ENCODE measurements at regions not wholly inside any gene's neighbourhood (a gene's known extent, or its start where the extent isn't known, plus 50 kb on each side); places are given as distances from the start of the nearest gene placed in this dataset.
"Not testable (repeated sequence)": the region's sequence is repeated elsewhere in the genome, so short reads cannot be mapped to it uniquely, and the experiment has no call there.

DNA sequence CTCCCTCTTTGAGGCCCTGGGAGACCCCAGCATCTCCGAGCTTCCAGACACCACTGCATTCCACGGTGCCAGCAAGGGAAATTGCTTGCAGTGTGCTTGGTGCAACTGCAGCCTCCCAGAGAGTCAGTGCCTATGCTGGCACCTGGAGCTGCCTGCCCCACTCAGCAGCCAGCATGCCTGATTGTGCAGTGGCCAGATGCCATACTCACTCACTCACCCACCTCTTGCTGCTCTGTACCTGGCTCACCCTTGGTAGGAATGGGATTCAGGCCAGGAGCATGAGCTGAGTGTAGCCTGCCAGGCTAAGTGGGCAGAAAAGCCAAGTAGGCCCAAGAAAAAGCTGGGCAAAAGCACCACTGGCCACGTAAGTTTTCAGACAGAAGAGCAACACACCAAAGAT is 651.4 kb downstream of the GABRG1 start:
- H3K4me3 ChIP-seq (ENCODE audit: low read length) = no peak overlapping the region
- no peaks in the 10 kb centered on the region for H3K9me3 ChIP-seq (ENCODE audit: low read length)
- H2AFZ ChIP-seq (ENCODE audit: low read length) = no peak overlapping the region
- no peak overlapping the region for H3K4me2 ChIP-seq (ENCODE audit: low read length)
- H3K27me3 ChIP-seq (ENCODE audit: low read length) = no peaks in the 10 kb centered on the region
- H3K9me2 ChIP-seq (replicated peaks; ENCODE audit: low read length) = no peaks in the 10 kb centered on the region
- POLR2A ChIA-PET (ENCODE audit: unreplicated experiment) = no interaction called here
- no peaks in the 10 kb centered on the region for H3K79me2 ChIP-seq (ENCODE audit: low read length)
- H3F3A ChIP-seq (ENCODE audit: low read length, unreplicated experiment) = no peaks in the 10 kb centered on the region
- peak; percentile 14 for DNase-seq
- TF ChIP-seq CTCF (conservative IDR thresholded peaks at IDR 0.05; ENCODE audit: low read depth, low read length) (no peak), EZH2 (IDR thresholded peaks at IDR 0.05; ENCODE audit: low read length, unreplicated experiment) (no peak), EZH2phosphoT487 (IDR thresholded peaks at IDR 0.05; ENCODE audit: borderline replicate concordance, low read length) (no peak)
- H3K27ac ChIP-seq (ENCODE audit: low read length) = no peak overlapping the region
- no TSS peak for BruUV-seq (replicated peaks)
- H4K20me1 ChIP-seq (ENCODE audit: low read length) = no peaks in the 10 kb centered on the region
- H3K9ac ChIP-seq (ENCODE audit: low read length) = no peak overlapping the region
- CTCF ChIA-PET = no interaction called here
- no peak for ATAC-seq
- intact Hi-C loops (cut with micrococcal nuclease) = no loop called here
- H3K4me1 ChIP-seq (ENCODE audit: insufficient read depth, low read length) = no peaks in the 10 kb centered on the region
- no peaks in the 10 kb centered on the region for H3K36me3 ChIP-seq (ENCODE audit: low read depth, low read length)

- H3K27me3 ChIP-seq (ENCODE audit: low read length) = no peaks in the 10 kb centered on the region
- no peaks in the 10 kb centered on the region for H3K36me3 ChIP-seq (ENCODE audit: low read depth, low read length)
- no peaks in the 10 kb centered on the region for H3K79me2 ChIP-seq (ENCODE audit: low read length)
- no peak for TF ChIP-seq EZH2phosphoT487 (IDR thresholded peaks at IDR 0.05; ENCODE audit: borderline replicate concordance, low read length)
- TF ChIP-seq EZH2 (IDR thresholded peaks at IDR 0.05; ENCODE audit: low read length, unreplicated experiment) = no peak
- TF ChIP-seq CTCF (conservative IDR thresholded peaks at IDR 0.05; ENCODE audit: low read depth, low read length) = no peak
- no peak overlapping the region for H3K4me2 ChIP-seq (ENCODE audit: low read length)
- DNase-seq = no peak
- H3K4me1 ChIP-seq (ENCODE audit: insufficient read depth, low read length) = no peaks in the 10 kb centered on the region
- BruUV-seq (replicated peaks) = no TSS peak
- H3F3A ChIP-seq (ENCODE audit: low read length, unreplicated experiment) = no peaks in the 10 kb centered on the region
- no peaks in the 10 kb centered on the region for H3K9me2 ChIP-seq (replicated peaks; ENCODE audit: low read length)
- ChIA-PET POLR2A (ENCODE audit: unreplicated experiment) (no interaction called here), CTCF (no interaction called here)
- intact Hi-C loops (cut with micrococcal nuclease) = no loop called here
- no peaks in the 10 kb centered on the region for H3K9me3 ChIP-seq (ENCODE audit: low read length)
- H3K4me3 ChIP-seq (ENCODE audit: low read length) = no peak overlapping the region
- no peak for ATAC-seq
- no peaks in the 10 kb centered on the region for H4K20me1 ChIP-seq (ENCODE audit: low read length)
- H2AFZ ChIP-seq (ENCODE audit: low read length) = no peak overlapping the region
- H3K9ac ChIP-seq (ENCODE audit: low read length) = no peak overlapping the region
- no peak overlapping the region for H3K27ac ChIP-seq (ENCODE audit: low read length)
Observed at GRCh38 chr4:45471335-45471734, 652.5 kb downstream of the GABRG1 start.

DNA sequence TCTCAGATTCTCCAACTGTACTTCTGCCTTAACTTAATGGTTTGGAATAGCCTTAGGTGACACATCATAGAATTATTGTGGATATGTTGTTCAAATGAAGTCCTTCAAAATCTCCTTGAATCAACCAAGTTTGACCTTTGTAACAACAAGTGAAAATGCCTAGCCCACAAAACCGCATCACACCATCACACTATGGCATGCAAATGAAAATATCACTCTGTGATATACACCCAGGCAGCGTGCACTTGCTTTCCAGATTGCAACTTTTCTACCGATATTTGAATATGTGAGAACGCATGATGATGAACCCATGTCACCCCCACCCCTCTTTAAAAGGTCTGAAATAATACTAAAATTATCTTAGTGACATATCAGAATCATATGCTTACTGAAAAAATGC is 656.7 kb downstream of the GABRG1 start:
- no peaks in the 10 kb centered on the region for H3K9me3 ChIP-seq (ENCODE audit: low read length)
- no peak overlapping the region for H3K9ac ChIP-seq (ENCODE audit: low read length)
- intact Hi-C loops (cut with micrococcal nuclease) = no loop called here
- no peak for DNase-seq
- ATAC-seq = no peak
- no peaks in the 10 kb centered on the region for H3K36me3 ChIP-seq (ENCODE audit: low read depth, low read length)
- H3K27me3 ChIP-seq (ENCODE audit: low read length) = no peaks in the 10 kb centered on the region
- no peaks in the 10 kb centered on the region for H3K4me1 ChIP-seq (ENCODE audit: insufficient read depth, low read length)
- no peak for TF ChIP-seq CTCF (conservative IDR thresholded peaks at IDR 0.05; ENCODE audit: low read depth, low read length)
- TF ChIP-seq EZH2phosphoT487 (IDR thresholded peaks at IDR 0.05; ENCODE audit: borderline replicate concordance, low read length) = no peak
- no peak for TF ChIP-seq EZH2 (IDR thresholded peaks at IDR 0.05; ENCODE audit: low read length, unreplicated experiment)
- H4K20me1 ChIP-seq (ENCODE audit: low read length) = no peaks in the 10 kb centered on the region
- no peak overlapping the region for H2AFZ ChIP-seq (ENCODE audit: low read length)
- no peaks in the 10 kb centered on the region for H3K9me2 ChIP-seq (replicated peaks; ENCODE audit: low read length)
- no peaks in the 10 kb centered on the region for H3F3A ChIP-seq (ENCODE audit: low read length, unreplicated experiment)
- CTCF ChIA-PET = no interaction called here
- BruUV-seq (replicated peaks) = no TSS peak
- no peaks in the 10 kb centered on the region for H3K79me2 ChIP-seq (ENCODE audit: low read length)
- no peak overlapping the region for H3K27ac ChIP-seq (ENCODE audit: low read length)
- no peak overlapping the region for H3K4me2 ChIP-seq (ENCODE audit: low read length)
- H3K4me3 ChIP-seq (ENCODE audit: low read length) = no peak overlapping the region
- POLR2A ChIA-PET (ENCODE audit: unreplicated experiment) = no interaction called here

DNA sequence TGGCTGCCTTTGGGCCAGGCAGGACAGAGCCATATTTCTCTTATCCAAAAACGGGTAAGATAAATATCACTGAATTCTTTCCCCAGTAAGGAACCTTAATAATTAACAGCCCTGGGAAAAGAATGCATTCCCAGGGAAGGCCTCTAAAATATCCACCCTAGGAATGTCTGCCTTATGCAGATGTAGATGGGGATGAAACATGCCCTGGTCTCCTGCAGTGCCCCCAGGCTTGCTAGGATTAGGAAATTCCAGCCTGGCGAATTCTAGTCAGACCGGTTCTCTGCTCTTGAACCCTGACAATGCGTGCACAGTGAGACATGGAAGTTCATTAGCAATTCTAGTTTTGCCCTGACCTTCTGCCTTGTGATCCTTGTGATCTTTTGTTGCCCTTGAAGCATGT is 663.7 kb downstream of the GABRG1 start:
- ATAC-seq; H3K4me1 ChIP-seq (ENCODE audit: insufficient read depth, low read length); intact Hi-C loops (cut with micrococcal nuclease); H3K4me3 ChIP-seq (ENCODE audit: low read length); H3K27me3 ChIP-seq (ENCODE audit: low read length); POLR2A ChIA-PET (ENCODE audit: unreplicated experiment); H3K9me3 ChIP-seq (ENCODE audit: low read length); DNase-seq; H3K36me3 ChIP-seq (ENCODE audit: low read depth, low read length); H3K27ac ChIP-seq (ENCODE audit: low read length); CTCF ChIA-PET; BruUV-seq (replicated peaks); H4K20me1 ChIP-seq (ENCODE audit: low read length); H3K9ac ChIP-seq (ENCODE audit: low read length); H3K79me2 ChIP-seq (ENCODE audit: low read length); H3K4me2 ChIP-seq (ENCODE audit: low read length); H2AFZ ChIP-seq (ENCODE audit: low read length); H3F3A ChIP-seq (ENCODE audit: low read length, unreplicated experiment); H3K9me2 ChIP-seq (replicated peaks; ENCODE audit: low read length): not testable (repeated sequence)
